NT2/D1 (cell line): ENCODE measurements at regions not wholly inside any gene's neighbourhood (a gene's known extent, or its start where the extent isn't known, plus 50 kb on each side); places are given as distances from the start of the nearest gene placed in this dataset.

Experiments
- SUZ12 ChIP-seq: IDR thresholded peaks from 2 replicates; pipeline ENCODE4 v1.6.1; 2011; ENCODE audit not compliant: insufficient read length, insufficient read depth; ENCODE audit errors: extremely low read depth
- ZNF274 ChIP-seq: IDR thresholded peaks from 2 replicates; pipeline ENCODE4 v1.6.1; 2011; ENCODE audit warnings: mild to moderate bottlenecking, low read depth, low read length

GRCh38 chr11:119783466-119784400 lies 54.7 kb upstream of the NECTIN1 start:
- TF ChIP-seq SUZ12 (no peak), ZNF274 (no peak)
